ENCODE measurements at regions not wholly inside any gene's neighbourhood (a gene's known extent, or its start where the extent isn't known, plus 50 kb on each side); places are given as distances from the start of the nearest gene placed in this dataset.
"Not testable (repeated sequence)": the region's sequence is repeated elsewhere in the genome, so short reads cannot be mapped to it uniquely, and the experiment has no call there.

GRCh38 chr4:116321471-116321870, 763.9 kb downstream of the TRAM1L1 start:
- DNase-seq (ENCODE audit: low read depth) = no peak

GRCh38 chr4:116320859-116321258, 764.5 kb downstream of the TRAM1L1 start:
- no peak for DNase-seq (ENCODE audit: low read depth)

- DNase-seq (ENCODE audit: low read depth) = no peak
These were observed 781.6 kb downstream of the TRAM1L1 start for GRCh38 chr4:116303736-116304188.

GRCh38 chr4:116302990-116303735, 782.2 kb downstream of the TRAM1L1 start:
- no peak for DNase-seq (ENCODE audit: low read depth)

GRCh38 chr4:116275006-116275405, 810.4 kb downstream of the TRAM1L1 start:
- no peak for DNase-seq (ENCODE audit: low read depth)

- DNase-seq (ENCODE audit: low read depth) = no peak
These were observed 813.0 kb downstream of the TRAM1L1 start for GRCh38 chr4:116272336-116272735.

GRCh38 chr4:116260931-116261330, 824.4 kb downstream of the TRAM1L1 start:
- not testable (repeated sequence) for DNase-seq (ENCODE audit: low read depth)

GRCh38 chr4:116244771-116245170, 840.6 kb downstream of the TRAM1L1 start:
- DNase-seq (ENCODE audit: low read depth) = no peak

- no peak for DNase-seq (ENCODE audit: low read depth)
These were observed 841.9 kb downstream of the TRAM1L1 start for GRCh38 chr4:116243431-116243830.

- no peak for DNase-seq (ENCODE audit: low read depth)
These were observed 851.4 kb downstream of the TRAM1L1 start for GRCh38 chr4:116233971-116234370.

GRCh38 chr4:116231999-116232398, 853.4 kb downstream of the TRAM1L1 start:
- not testable (repeated sequence) for DNase-seq (ENCODE audit: low read depth)

GRCh38 chr4:116229420-116229819, 856.0 kb downstream of the TRAM1L1 start:
- no peak for DNase-seq (ENCODE audit: low read depth)

GRCh38 chr4:116223040-116223732, 862.2 kb downstream of the TRAM1L1 start:
- no peak for DNase-seq (ENCODE audit: low read depth)

GRCh38 chr4:116217781-116218180, 867.6 kb downstream of the TRAM1L1 start:
- DNase-seq (ENCODE audit: low read depth) = no peak

- DNase-seq (ENCODE audit: low read depth) = no peak
These were observed 869.8 kb downstream of the TRAM1L1 start for GRCh38 chr4:116215622-116216021.

- DNase-seq (ENCODE audit: low read depth) = no peak
These were observed 882.9 kb downstream of the TRAM1L1 start for GRCh38 chr4:116202524-116202923.

GRCh38 chr4:116197317-116197809, 888.0 kb downstream of the TRAM1L1 start:
- no peak for DNase-seq (ENCODE audit: low read depth)

GRCh38 chr4:116183241-116183640, 902.1 kb downstream of the TRAM1L1 start:
- DNase-seq (ENCODE audit: low read depth) = no peak

GRCh38 chr4:116180157-116180601, 905.2 kb downstream of the TRAM1L1 start:
- DNase-seq (ENCODE audit: low read depth) = peak; percentile 8

- DNase-seq (ENCODE audit: low read depth) = not testable (repeated sequence)
These were observed 934.0 kb downstream of the TRAM1L1 start for GRCh38 chr4:116151371-116151770.

GRCh38 chr4:116150152-116150551, 935.2 kb downstream of the TRAM1L1 start:
- no peak for DNase-seq (ENCODE audit: low read depth)

- DNase-seq (ENCODE audit: low read depth) = no peak
These were observed 942.2 kb downstream of the TRAM1L1 start for GRCh38 chr4:116143198-116143597.

GRCh38 chr4:116132946-116133345, 952.4 kb downstream of the TRAM1L1 start:
- no peak for DNase-seq (ENCODE audit: low read depth)
